ENCODE measurements at regions not wholly inside any gene's neighbourhood (a gene's known extent, or its start where the extent isn't known, plus 50 kb on each side); places are given as distances from the start of the nearest gene placed in this dataset.

DNA sequence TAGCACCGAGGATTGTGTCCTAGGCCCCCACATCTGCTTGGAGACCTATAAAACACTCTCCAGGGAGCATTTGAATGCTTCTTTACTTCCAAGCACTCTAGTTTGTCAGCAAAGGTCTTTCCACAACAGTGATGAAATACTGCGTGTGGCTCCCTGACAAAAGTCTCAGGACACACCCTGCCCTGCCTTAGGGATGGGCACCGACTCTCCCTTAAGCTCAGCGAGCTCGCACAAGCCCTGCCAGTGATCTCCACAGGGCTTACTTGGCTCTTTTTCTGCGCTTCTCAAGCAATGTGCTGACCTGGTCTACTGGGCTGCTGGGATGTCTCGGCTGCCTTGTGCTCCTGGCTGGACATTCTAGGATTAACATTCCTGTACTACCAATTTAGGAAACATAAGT lies 84.3 kb upstream of the MPP7 start:
- Mint-ChIP-seq H3K27me3 (ENCODE audit: unreplicated experiment) (peaks cover 55% of the 10 kb centered on the region), H3K27ac (ENCODE audit: unreplicated experiment) (no peak overlapping the region), H3K4me1 (ENCODE audit: low read depth, unreplicated experiment) (no peaks in the 10 kb centered on the region), H3K36me3 (ENCODE audit: insufficient read depth, unreplicated experiment) (no peaks in the 10 kb centered on the region), H3K4me3 (ENCODE audit: low read depth, unreplicated experiment) (no peak overlapping the region), H3K9me3 (ENCODE audit: low read depth, unreplicated experiment) (no peaks in the 10 kb centered on the region)
- no peak for DNase-seq
- TF ChIP-seq, protein P1, sequence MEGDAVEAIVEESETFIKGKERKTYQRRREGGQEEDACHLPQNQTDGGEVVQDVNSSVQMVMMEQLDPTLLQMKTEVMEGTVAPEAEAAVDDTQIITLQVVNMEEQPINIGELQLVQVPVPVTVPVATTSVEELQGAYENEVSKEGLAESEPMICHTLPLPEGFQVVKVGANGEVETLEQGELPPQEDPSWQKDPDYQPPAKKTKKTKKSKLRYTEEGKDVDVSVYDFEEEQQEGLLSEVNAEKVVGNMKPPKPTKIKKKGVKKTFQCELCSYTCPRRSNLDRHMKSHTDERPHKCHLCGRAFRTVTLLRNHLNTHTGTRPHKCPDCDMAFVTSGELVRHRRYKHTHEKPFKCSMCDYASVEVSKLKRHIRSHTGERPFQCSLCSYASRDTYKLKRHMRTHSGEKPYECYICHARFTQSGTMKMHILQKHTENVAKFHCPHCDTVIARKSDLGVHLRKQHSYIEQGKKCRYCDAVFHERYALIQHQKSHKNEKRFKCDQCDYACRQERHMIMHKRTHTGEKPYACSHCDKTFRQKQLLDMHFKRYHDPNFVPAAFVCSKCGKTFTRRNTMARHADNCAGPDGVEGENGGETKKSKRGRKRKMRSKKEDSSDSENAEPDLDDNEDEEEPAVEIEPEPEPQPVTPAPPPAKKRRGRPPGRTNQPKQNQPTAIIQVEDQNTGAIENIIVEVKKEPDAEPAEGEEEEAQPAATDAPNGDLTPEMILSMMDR (IDR thresholded peaks at IDR 0.05; ENCODE audit: unreplicated experiment), result no peak
- intact Hi-C loops (cut with micrococcal nuclease; ENCODE audit: unreplicated experiment), result no loop called here
- BruUV-seq (replicated peaks), result no TSS peak
- CTCF ChIA-PET, result interaction anchor here (0.9 kb wide), 1 partner anchor 84 kb away, joined by 3 read pairs; the partner anchor contains the start of gene MPP7

DNA sequence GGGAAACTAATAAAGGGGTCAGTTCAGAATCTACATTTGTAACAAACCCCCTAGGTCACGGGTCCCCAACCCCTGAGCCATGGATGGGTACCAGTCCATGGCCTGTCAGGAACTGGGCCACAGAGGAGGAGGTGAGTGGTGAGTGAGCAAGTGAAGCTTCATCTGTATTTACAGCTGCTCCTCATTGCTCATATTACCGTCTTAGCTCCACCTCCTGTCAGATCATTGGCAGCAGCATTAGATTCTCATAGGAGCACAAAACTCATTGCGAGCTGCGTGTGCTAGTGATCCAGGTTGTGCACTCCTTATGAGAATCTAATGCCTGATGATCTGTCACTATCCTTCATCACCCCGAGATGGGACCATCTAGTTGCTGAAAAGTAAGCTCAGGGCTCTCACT lies 88.4 kb upstream of the MPP7 start:
- TF ChIP-seq, protein P1 (IDR thresholded peaks at IDR 0.05; ENCODE audit: unreplicated experiment), result no peak
- BruUV-seq (replicated peaks), result no TSS peak
- intact Hi-C loops (cut with micrococcal nuclease; ENCODE audit: unreplicated experiment), result loop anchor here (10.0 kb wide), 1 partner anchor 836 kb away; no protein-coding TSS in a partner anchor
- Mint-ChIP-seq H3K4me3 (ENCODE audit: low read depth, unreplicated experiment) (no peak overlapping the region), H3K27me3 (ENCODE audit: unreplicated experiment) (peaks cover 30% of the 10 kb centered on the region), H3K9me3 (ENCODE audit: low read depth, unreplicated experiment) (no peaks in the 10 kb centered on the region), H3K36me3 (ENCODE audit: insufficient read depth, unreplicated experiment) (no peaks in the 10 kb centered on the region), H3K27ac (ENCODE audit: unreplicated experiment) (no peak overlapping the region), H3K4me1 (ENCODE audit: low read depth, unreplicated experiment) (no peaks in the 10 kb centered on the region)
- CTCF ChIA-PET, result interaction anchor here (0.6 to 0.9 kb wide), 3 partner anchors 11 to 481 kb away, joined by 3 to 8 read pairs (median 7); no protein-coding TSS in a partner anchor
- no peak for DNase-seq

DNA sequence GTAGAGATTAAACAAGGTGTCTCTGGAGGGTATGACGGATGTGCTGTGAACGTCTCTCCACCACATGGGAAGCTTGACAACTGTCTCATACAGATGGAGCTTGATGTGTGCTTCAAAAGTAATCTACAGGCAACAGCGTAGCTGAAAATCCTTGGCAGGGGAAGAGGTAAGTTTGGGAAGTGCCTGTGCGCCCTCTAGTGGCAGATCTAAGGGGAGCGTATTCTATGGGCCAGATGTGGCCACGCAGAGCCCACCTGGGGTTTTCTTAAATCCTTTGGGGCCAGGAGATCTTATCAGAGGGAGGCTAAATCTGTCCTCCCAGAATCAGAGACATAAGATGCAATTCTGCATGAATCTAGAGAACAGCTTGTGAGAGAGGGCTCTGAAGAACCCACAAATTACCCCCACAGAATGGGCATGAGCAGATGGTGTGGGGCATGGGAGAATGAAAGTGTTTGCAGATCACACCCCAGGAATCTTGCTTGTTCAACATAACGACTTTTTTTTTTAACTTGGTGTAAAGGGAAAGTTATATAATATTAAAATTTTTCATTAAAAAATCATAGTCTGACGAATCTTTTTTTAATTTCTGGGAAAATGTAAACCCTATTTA lies 91.2 kb upstream of the MPP7 start:
- peak; percentile 65 for DNase-seq
- BruUV-seq (replicated peaks), result no TSS peak
- H3K9me3 Mint-ChIP-seq (ENCODE audit: low read depth, unreplicated experiment), result no peaks in the 10 kb centered on the region
- TF ChIP-seq, protein P1 (IDR thresholded peaks at IDR 0.05; ENCODE audit: unreplicated experiment), result peak; percentile 88
- peaks cover 2% of the 10 kb centered on the region for H3K27me3 Mint-ChIP-seq (ENCODE audit: unreplicated experiment)
- H3K4me3 Mint-ChIP-seq (ENCODE audit: low read depth, unreplicated experiment), result no peak overlapping the region
- CTCF ChIA-PET, result interaction anchor here (0.6 to 1.3 kb wide), 8 partner anchors 44 to 735 kb away, joined by 3 to 10 read pairs (median 3); partner anchors contain the start of gene MPP7
- H3K36me3 Mint-ChIP-seq (ENCODE audit: insufficient read depth, unreplicated experiment), result no peaks in the 10 kb centered on the region
- intact Hi-C loops (cut with micrococcal nuclease; ENCODE audit: unreplicated experiment), result loop anchor here (10.0 kb wide), 1 partner anchor 839 kb away; no protein-coding TSS in a partner anchor
- no peak overlapping the region for H3K27ac Mint-ChIP-seq (ENCODE audit: unreplicated experiment)
- peaks cover 9% of the 10 kb centered on the region for H3K4me1 Mint-ChIP-seq (ENCODE audit: low read depth, unreplicated experiment)

DNA sequence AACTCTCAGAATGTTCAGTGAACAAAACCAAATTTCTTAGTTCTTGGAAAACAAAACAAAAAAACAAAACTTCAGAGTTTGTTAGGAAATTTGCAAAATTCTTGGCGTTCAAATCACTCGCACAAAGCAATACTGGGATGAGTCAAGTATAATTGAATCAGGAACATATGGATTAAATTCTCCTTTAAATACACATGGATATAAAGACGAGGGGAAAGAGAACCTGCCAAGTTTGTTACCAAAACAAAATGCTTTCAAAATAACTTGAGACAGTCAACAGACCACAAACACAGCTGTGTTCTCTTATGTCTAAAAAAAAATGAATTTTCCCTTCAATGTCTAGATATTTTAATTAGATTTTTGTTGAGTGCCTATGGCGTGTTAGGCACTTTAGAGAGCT lies 93.5 kb upstream of the MPP7 start:
- intact Hi-C loops (cut with micrococcal nuclease; ENCODE audit: unreplicated experiment), result loop anchor here (10.0 kb wide), 1 partner anchor 842 kb away; no protein-coding TSS in a partner anchor
- Mint-ChIP-seq H3K9me3 (ENCODE audit: low read depth, unreplicated experiment) (no peaks in the 10 kb centered on the region), H3K27ac (ENCODE audit: unreplicated experiment) (no peak overlapping the region), H3K27me3 (ENCODE audit: unreplicated experiment) (no peaks in the 10 kb centered on the region), H3K4me3 (ENCODE audit: low read depth, unreplicated experiment) (no peak overlapping the region), H3K36me3 (ENCODE audit: insufficient read depth, unreplicated experiment) (no peaks in the 10 kb centered on the region), H3K4me1 (ENCODE audit: low read depth, unreplicated experiment) (peaks cover 21% of the 10 kb centered on the region)
- TF ChIP-seq, protein P1 (IDR thresholded peaks at IDR 0.05; ENCODE audit: unreplicated experiment), result no peak
- DNase-seq, result no peak
- no TSS peak for BruUV-seq (replicated peaks)
- CTCF ChIA-PET, result no interaction called here

Measured in Calu3 (cell line).